Rectal smooth muscle tissue (tissue), 1 donor: ENCODE measurements at regions not wholly inside any gene's neighbourhood (a gene's known extent, or its start where the extent isn't known, plus 50 kb on each side); places are given as distances from the start of the nearest gene placed in this dataset.

Source experiments
- H3K27ac ChIP-seq: one replicate; pipeline ENCODE4 v1.7.0; 2013; ENCODE audit warnings: low read depth, low read length, inconsistent platforms
- H3K27me3 ChIP-seq: one replicate; pipeline ENCODE4 v1.7.0; 2013; ENCODE audit warnings: low read length; ENCODE audit not compliant: control insufficient read depth, insufficient read depth
- H3K36me3 ChIP-seq: one replicate; pipeline ENCODE4 v1.7.0; 2013; ENCODE audit warnings: low read length; ENCODE audit not compliant: control insufficient read depth, insufficient read depth
- H3K4me1 ChIP-seq: one replicate; pipeline ENCODE4 v1.7.0; 2013; ENCODE audit warnings: low read length; ENCODE audit not compliant: control insufficient read depth, insufficient read depth
- H3K4me3 ChIP-seq: one replicate; pipeline ENCODE4 v1.7.0; 2013; ENCODE audit warnings: low read length
- H3K9ac ChIP-seq: one replicate; pipeline ENCODE4 v1.7.0; 2013; ENCODE audit warnings: low read length

GRCh38 chr16:9318764-9319163 lies 227.3 kb downstream of the HAPSTR1 start:
- Histone ChIP-seq H3K27ac (no peak overlapping the region), H3K4me3 (no peak overlapping the region), H3K9ac (no peak overlapping the region), H3K27me3 (no peaks in the 10 kb centered on the region), H3K4me1 (no peaks in the 10 kb centered on the region), H3K36me3 (no peaks in the 10 kb centered on the region)

GRCh38 chr16:9322769-9323168 lies 231.3 kb downstream of the HAPSTR1 start:
- Histone ChIP-seq H3K9ac (no peak overlapping the region), H3K4me1 (no peaks in the 10 kb centered on the region), H3K27ac (no peak overlapping the region), H3K36me3 (no peaks in the 10 kb centered on the region), H3K27me3 (no peaks in the 10 kb centered on the region), H3K4me3 (no peak overlapping the region)

DNA sequence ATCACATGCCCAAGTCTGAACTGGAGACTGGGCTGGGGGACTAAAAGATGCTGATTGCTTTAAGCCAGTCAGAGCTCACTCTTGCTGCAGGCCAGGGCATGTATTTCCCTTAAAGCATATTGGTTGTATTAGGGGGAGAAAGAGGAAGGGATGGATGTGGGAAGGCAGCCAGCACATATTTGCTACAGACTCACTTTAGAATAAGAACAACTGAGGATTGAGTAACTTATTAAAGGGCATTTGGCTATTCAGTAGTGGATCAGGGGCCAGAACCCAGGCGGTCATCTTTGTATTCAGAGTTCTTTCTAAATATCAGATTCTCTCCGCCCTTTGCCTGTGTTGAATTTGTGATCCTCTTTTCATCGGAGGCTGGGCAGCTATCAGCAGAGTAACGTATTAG lies 231.7 kb downstream of the HAPSTR1 start:
- Histone ChIP-seq H3K27ac (no peak overlapping the region), H3K36me3 (no peaks in the 10 kb centered on the region), H3K4me1 (no peaks in the 10 kb centered on the region), H3K4me3 (no peak overlapping the region), H3K27me3 (no peaks in the 10 kb centered on the region), H3K9ac (no peak overlapping the region)

DNA sequence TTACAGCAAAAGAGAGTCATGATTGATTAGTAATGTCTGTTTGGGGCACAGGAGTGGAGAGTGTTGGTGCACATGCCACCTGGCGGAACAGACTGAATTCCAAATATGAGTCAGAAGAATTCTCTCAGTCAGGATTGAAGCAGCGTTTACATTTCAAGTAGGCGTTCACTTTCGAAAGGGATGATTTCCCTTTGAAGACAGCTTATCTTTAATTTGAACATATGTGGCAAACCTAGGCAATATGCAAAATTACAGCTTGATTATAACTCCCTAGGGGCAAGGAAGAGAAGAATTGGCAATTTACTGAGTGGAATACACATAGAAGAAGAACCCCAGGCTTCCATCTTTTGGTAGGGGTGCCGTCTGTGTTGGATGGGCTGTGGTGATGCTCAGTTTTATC lies 235.8 kb downstream of the HAPSTR1 start:
- Histone ChIP-seq H3K36me3 (no peaks in the 10 kb centered on the region), H3K4me3 (no peak overlapping the region), H3K27ac (no peak overlapping the region), H3K27me3 (no peaks in the 10 kb centered on the region), H3K9ac (no peak overlapping the region), H3K4me1 (peaks cover 3% of the 10 kb centered on the region)

DNA sequence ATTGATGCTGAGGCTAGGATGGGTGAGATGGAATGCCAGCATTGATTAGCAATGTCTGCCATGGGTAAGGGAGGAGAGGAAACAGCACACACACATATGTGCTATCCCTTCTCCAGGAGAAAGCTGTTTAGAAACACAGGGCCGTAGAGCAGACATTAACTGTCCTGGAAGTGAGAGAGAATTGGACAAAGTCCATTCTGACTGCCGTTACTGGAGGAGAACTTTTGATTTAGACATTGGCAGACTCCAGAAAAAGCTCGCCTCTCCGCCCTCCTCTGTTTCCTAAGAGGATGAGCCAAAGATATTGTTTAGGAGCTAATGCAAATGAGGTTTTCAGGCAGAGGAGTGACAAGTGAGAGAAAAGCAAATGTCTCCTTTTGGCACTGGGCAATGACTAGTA lies 237.0 kb downstream of the HAPSTR1 start:
- Histone ChIP-seq H3K36me3 (no peaks in the 10 kb centered on the region), H3K27ac (no peak overlapping the region), H3K9ac (no peak overlapping the region), H3K4me3 (no peak overlapping the region), H3K4me1 (peaks cover 3% of the 10 kb centered on the region), H3K27me3 (no peaks in the 10 kb centered on the region)

DNA sequence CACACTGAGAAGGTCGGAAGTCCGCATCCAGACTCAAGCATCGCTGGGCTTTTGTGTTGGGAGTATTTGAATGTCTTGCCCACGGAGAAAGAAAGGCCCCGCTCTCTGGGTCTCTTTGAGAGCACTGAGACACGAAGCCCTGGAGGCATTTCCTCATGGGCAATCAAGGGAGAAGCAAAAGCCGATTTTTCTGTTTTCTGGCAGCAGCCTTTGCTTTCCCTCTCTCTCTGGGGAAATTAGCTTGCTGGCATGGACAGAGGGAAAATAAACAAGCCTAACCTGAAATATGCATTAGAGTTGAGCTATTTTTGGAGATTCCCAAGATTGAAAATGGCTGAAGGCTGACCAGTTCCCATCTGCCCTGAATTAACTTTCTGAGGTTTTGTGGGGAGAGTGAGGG lies 238.7 kb downstream of the HAPSTR1 start:
- Histone ChIP-seq H3K27me3 (no peaks in the 10 kb centered on the region), H3K36me3 (no peaks in the 10 kb centered on the region), H3K9ac (no peak overlapping the region), H3K4me1 (peaks cover 3% of the 10 kb centered on the region), H3K27ac (no peak overlapping the region), H3K4me3 (no peak overlapping the region)

DNA sequence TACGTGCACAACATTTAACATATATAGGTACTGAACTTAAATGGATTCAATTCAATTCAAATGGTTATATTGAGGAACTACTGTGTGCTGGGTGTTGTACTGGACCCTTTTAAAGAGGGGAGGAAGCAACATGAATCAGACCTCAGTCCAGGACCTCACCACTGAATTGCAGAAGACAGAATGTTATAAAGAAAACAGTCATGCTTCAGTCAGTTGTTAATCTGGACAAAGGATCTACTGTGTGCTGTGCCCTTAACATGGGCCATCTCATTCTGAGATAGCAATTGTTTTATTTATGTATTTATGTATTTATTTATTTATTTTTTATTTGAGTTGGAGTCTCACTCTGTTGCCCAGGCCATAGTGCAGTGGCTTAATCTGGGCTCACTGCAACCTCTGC lies 240.1 kb downstream of the HAPSTR1 start:
- no peak overlapping the region for H3K4me3 ChIP-seq
- no peak overlapping the region for H3K27ac ChIP-seq
- H3K36me3 ChIP-seq: no peaks in the 10 kb centered on the region
- no peaks in the 10 kb centered on the region for H3K27me3 ChIP-seq
- no peak overlapping the region for H3K9ac ChIP-seq
- H3K4me1 ChIP-seq: peaks cover 3% of the 10 kb centered on the region

DNA sequence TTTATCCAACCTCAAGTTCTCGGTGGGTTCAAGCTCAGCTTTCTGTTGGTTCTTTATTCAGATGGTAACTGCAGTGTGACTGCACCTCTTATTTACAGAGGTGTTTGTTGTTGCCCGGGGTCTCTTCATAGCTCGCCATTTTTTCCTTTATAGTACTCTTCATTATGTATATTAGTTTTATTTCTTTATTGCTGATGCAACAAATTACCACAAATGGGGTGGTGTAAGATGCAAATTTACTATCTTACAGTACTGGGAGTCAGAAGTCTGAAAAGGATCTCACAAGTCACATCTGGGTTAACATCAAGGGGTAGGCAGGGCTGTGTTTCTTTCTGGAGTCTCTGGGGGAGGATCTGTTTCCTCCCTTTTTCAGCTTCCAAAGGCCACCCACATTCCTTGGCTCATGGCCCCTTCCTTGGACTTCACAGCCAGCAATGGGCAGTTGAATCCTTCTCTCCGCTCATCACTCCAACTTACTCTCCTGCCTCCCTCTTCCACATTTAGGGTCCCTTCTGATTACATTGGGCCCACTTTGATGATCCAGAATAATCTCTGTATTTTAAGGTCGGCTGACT lies 241.2 kb downstream of the HAPSTR1 start:
- Histone ChIP-seq H3K27me3 (no peaks in the 10 kb centered on the region), H3K4me1 (peaks cover 3% of the 10 kb centered on the region)

DNA sequence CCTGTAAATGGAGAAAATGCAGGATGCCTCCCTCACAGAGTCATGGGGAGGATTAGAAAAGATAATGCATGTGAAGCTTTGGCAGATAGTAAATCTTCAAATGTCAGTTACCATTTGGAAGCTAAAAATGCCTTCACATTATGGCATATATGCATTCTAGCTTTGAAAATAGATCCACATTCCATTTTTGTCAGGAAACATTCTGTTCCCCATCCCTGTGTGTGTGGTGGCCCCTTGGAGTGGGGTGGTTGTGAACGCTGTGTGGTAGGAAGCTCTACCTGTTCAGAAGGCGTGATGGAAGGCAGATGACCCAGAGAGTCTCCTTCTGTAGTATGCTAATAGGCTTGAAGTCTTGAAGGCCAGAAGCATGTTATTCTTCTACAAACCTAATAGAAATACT lies 242.0 kb downstream of the HAPSTR1 start:
- Histone ChIP-seq H3K27ac (no peak overlapping the region), H3K36me3 (no peaks in the 10 kb centered on the region), H3K4me3 (no peak overlapping the region), H3K4me1 (peaks cover 3% of the 10 kb centered on the region), H3K27me3 (no peaks in the 10 kb centered on the region), H3K9ac (no peak overlapping the region)

More for the DNA sequence above, 241.2 kb downstream of the HAPSTR1 start:
- H3K4me3 ChIP-seq: no peak overlapping the region
- H3K9ac ChIP-seq: no peak overlapping the region
- no peak overlapping the region for H3K27ac ChIP-seq
- H3K36me3 ChIP-seq: no peaks in the 10 kb centered on the region

DNA sequence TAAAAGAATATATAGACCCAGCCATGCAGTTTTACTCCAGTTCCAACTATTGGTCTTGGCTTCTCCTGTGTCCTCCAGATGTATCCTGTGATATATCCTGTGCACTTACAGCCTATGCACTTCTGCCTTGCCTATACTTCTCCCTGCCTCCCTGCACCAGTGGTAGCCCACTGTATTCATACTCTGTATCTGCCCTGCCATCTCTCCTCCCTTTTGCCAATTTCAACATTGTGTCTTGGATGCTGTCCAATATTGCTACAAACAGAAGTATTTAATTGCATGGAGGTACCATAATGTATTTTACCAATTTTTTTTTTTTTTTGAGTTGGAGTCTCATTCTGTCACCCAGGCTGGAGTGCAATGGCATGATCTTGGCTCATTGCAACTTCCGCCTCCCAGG lies 242.7 kb downstream of the HAPSTR1 start:
- Histone ChIP-seq H3K4me3 (no peak overlapping the region), H3K9ac (no peak overlapping the region), H3K27ac (no peak overlapping the region), H3K27me3 (no peaks in the 10 kb centered on the region), H3K36me3 (no peaks in the 10 kb centered on the region), H3K4me1 (peaks cover 3% of the 10 kb centered on the region)

- no peaks in the 10 kb centered on the region for H3K4me1 ChIP-seq
- no peaks in the 10 kb centered on the region for H3K36me3 ChIP-seq
- H3K4me3 ChIP-seq: no peak overlapping the region
- no peaks in the 10 kb centered on the region for H3K27me3 ChIP-seq
- no peak overlapping the region for H3K9ac ChIP-seq
- H3K27ac ChIP-seq: no peak overlapping the region
Measured at GRCh38 chr16:9337308-9338032, 246.0 kb downstream of the HAPSTR1 start.

DNA sequence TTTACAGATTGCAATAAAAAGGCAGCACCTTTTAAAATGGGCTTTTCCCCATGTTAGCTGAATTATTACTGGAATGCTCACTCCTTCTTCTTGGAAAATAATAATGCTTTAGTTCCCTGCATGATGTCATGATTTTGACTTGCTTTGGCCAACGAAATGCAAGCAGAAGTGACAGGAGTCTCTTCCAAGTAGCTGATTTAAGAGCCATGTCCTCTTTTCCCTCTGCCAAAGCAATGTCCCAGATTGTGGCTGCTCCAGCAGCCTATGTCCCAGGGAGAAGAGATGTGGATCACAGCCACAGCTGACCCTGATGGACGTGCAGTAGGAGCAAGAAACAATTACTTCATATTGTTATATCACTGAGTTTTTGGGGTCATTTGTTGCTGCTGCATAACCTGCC lies 246.6 kb downstream of the HAPSTR1 start:
- Histone ChIP-seq H3K27ac (no peak overlapping the region), H3K4me3 (no peak overlapping the region), H3K9ac (no peak overlapping the region), H3K36me3 (no peaks in the 10 kb centered on the region), H3K4me1 (no peaks in the 10 kb centered on the region), H3K27me3 (no peaks in the 10 kb centered on the region)

GRCh38 chr16:9338510-9338909 lies 247.1 kb downstream of the HAPSTR1 start:
- H3K4me1 ChIP-seq: no peaks in the 10 kb centered on the region
- H3K27ac ChIP-seq: no peak overlapping the region
- no peaks in the 10 kb centered on the region for H3K36me3 ChIP-seq
- no peaks in the 10 kb centered on the region for H3K27me3 ChIP-seq
- no peak overlapping the region for H3K4me3 ChIP-seq
- H3K9ac ChIP-seq: no peak overlapping the region
